Body of pancreas (tissue), 4 donors: ENCODE measurements at regions not wholly inside any gene's neighbourhood (a gene's known extent, or its start where the extent isn't known, plus 50 kb on each side); places are given as distances from the start of the nearest gene placed in this dataset.

Experiments
- ATAC-seq: fragments of 150-250 bp; one replicate; pipeline ENCODE4 v1.9.1; 2016
- DNase-seq, 4 donors: peaks; one replicate each; pipeline ENCODE4 v3.0.0-alpha.2; 2019
- H3K27ac ChIP-seq, 4 donors: fragments of 200-600 bp; sonication (generic); 1 replicate in 3 of 4; 2 replicates in 1 of 4; pipeline versions ENCODE4 v1.5.1 to v1.6.1; 2016 to 2019; ENCODE audit warnings: mild to moderate bottlenecking in 1 of 4, mixed read lengths in 1 of 4, moderate library complexity in 1 of 4
- H3K27me3 ChIP-seq, 2 donors: fragments of 200-600 bp; sonication (generic); one replicate each; pipeline ENCODE4 v1.6.0; 2016; ENCODE audit warnings: mild to moderate bottlenecking in 1 of 2
- H3K36me3 ChIP-seq, 2 donors: fragments of 200-600 bp; sonication (generic); replicated peaks in 1 of 2; 2 replicates each; pipeline ENCODE4 v1.5.1; 2016; ENCODE audit warnings: low read depth in 2 of 2; ENCODE audit not compliant: insufficient read depth in 1 of 2
- H3K4me1 ChIP-seq: fragments of 200-600 bp; sonication (generic); one replicate; pipeline ENCODE4 v1.6.0; 2016
- H3K4me3 ChIP-seq, 2 donors: fragments of 200-600 bp; sonication (generic); 1 replicate in 1 of 2; 2 replicates in 1 of 2; pipeline ENCODE4 v1.5.1; 2016 to 2019
- H3K9me3 ChIP-seq, 3 donors: fragments of 200-600 bp; sonication (generic); 1 replicate in 2 of 3; 2 replicates in 1 of 3; pipeline ENCODE4 v1.5.1; 2016
- POLR2A ChIP-seq, 3 donors: fragments of 450-650 bp; IDR thresholded peaks; one replicate each; pipeline ENCODE4 v1.6.1; 2016; ENCODE audit warnings: antibody characterized with exemption in 3 of 3, mild to moderate bottlenecking in 2 of 3
- WGBS, 2 donors: methylation state at CpG; one replicate each; pipeline ENCODE4 v1.1.5; 2017; 5-methylcytosine and 5-hydroxymethylcytosine counted together
- intact Hi-C: fragments of 100-400 bp; cut with DNase I; formaldehyde crosslinking; loops from one replicate; pipeline ENCODE4 v1.15.1; 2023
- TF ChIP-seq, protein P1 (sequence below), 7 experiments: fragments of 450-650 bp in 4 of 7; fragments of 200-600 bp in 3 of 7; sonication (generic) in 3 of 7; IDR thresholded peaks; one replicate each; pipeline ENCODE4 v1.5.1; 2016 to 2019; ENCODE audit warnings: antibody characterized with exemption in 7 of 7

DNA sequence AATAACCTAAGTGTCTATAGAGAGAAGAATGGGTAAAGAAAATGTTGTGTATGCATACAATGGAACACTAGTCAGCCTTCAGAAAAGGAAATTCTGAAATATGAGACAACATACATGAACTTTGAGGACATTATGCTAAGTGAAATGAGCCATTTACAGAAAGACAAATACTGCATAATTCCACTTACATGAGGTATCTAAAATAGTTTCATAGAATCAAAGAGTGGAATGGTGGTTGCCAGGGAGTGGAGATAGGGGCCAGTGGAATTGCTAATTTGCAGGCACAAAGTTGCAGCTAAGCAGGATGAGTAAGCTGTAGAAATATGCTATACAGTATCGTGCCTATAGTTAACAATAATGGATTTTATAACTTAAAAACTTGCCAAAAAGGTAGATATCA is 779.6 kb upstream of the ARPP21 start:
- Histone ChIP-seq H3K4me3 (no peak overlapping the region), H3K27me3 (no peaks in the 10 kb centered on the region), H3K36me3 (no peaks in the 10 kb centered on the region), H3K9me3 (no peaks in the 10 kb centered on the region), H3K4me1 (no peaks in the 10 kb centered on the region), H3K27ac (no peak overlapping the region)
- 71 to 77% methylated on average over 1 of the region's 1 CpG for WGBS, 2 donors
- intact Hi-C loops = no loop called here
- TF ChIP-seq, protein P1, sequence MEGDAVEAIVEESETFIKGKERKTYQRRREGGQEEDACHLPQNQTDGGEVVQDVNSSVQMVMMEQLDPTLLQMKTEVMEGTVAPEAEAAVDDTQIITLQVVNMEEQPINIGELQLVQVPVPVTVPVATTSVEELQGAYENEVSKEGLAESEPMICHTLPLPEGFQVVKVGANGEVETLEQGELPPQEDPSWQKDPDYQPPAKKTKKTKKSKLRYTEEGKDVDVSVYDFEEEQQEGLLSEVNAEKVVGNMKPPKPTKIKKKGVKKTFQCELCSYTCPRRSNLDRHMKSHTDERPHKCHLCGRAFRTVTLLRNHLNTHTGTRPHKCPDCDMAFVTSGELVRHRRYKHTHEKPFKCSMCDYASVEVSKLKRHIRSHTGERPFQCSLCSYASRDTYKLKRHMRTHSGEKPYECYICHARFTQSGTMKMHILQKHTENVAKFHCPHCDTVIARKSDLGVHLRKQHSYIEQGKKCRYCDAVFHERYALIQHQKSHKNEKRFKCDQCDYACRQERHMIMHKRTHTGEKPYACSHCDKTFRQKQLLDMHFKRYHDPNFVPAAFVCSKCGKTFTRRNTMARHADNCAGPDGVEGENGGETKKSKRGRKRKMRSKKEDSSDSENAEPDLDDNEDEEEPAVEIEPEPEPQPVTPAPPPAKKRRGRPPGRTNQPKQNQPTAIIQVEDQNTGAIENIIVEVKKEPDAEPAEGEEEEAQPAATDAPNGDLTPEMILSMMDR (IDR thresholded peaks at IDR 0.05) = no peak
- no peak for TF ChIP-seq POLR2A (IDR thresholded peaks at IDR 0.05)
- DNase-seq (no peak), ATAC-seq (no peak)

DNA sequence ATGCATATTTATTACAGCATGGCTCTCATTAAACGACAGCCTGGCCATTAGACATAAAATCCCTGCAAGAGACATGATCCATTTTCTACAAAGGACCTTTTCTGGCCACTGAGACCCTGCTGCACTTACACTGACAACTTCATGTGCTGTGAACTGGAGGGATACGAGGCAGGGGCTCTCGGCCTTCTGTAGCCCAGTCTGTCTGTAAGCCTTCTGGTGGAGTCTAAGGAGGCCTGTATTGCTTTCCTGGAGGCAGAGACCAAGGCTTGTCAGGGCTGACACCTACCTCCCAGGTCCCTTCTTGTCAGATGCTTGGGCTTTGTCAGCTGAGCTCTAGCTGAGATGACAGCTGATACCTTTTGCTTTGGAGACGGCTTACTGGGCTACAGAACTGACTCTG is 776.9 kb upstream of the ARPP21 start:
- ATAC-seq (no peak), DNase-seq (no peak)
- TF ChIP-seq POLR2A (IDR thresholded peaks at IDR 0.05) = no peak
- TF ChIP-seq, protein P1 (IDR thresholded peaks at IDR 0.05) = no peak
- Histone ChIP-seq H3K27me3 (no peaks in the 10 kb centered on the region), H3K4me1 (no peaks in the 10 kb centered on the region), H3K4me3 (no peak overlapping the region), H3K9me3 (no peaks in the 10 kb centered on the region), H3K36me3 (no peaks in the 10 kb centered on the region), H3K27ac (no peak overlapping the region)
- intact Hi-C loops = no loop called here
- 59 to 64% methylated on average over 4 of the region's 4 CpGs for WGBS, 2 donors

DNA sequence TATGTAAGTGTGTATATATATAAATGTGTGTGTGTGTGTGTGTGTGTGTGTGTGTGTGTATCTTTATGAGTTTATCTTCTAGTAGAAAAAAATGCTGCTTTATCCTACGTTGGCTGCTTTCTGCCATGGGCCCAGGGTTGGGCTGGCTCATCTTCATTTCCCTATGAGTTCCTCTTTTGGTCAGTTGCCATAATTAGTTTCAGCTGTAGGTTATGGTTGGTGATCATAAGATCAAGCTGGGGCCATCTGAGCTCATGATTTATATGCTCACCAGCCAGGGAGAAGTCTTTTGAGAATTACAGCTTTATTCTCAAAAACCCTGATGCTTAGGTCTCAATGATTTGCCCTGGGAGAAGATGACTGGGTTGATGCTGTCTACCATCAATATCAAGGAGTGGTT is 775.8 kb upstream of the ARPP21 start:
- TF ChIP-seq POLR2A (IDR thresholded peaks at IDR 0.05) = no peak
- TF ChIP-seq, protein P1 (IDR thresholded peaks at IDR 0.05) = no peak
- Histone ChIP-seq H3K36me3 (no peaks in the 10 kb centered on the region), H3K27me3 (no peaks in the 10 kb centered on the region), H3K4me1 (no peaks in the 10 kb centered on the region), H3K27ac (no peak overlapping the region), H3K9me3 (no peaks in the 10 kb centered on the region), H3K4me3 (no peak overlapping the region)
- ATAC-seq (no peak), DNase-seq (no peak)
- intact Hi-C loops = no loop called here
- WGBS, 2 donors = 35 to 48% methylated on average over 1 of the region's 1 CpG

DNA sequence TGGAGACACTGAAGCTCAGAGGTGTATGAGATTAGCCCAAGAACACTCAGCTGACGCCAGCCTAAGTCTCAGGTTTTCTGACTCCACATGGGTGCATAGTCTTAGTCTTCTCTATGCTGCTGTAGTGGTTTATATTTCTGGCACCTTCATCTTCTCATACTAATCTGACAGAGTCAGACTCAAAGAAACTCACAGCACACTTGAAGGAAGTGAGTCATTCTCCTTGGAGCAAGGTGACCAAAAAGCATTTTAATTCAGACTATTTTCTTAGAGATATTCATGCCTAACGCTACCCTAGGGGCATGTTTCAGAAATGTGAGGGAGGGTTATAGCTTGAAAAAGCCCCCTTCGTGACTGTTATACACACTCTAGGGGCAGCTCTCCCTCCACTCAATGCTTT is 775.3 kb upstream of the ARPP21 start:
- Histone ChIP-seq H3K4me3 (no peak overlapping the region), H3K9me3 (no peaks in the 10 kb centered on the region), H3K27me3 (no peaks in the 10 kb centered on the region), H3K4me1 (no peaks in the 10 kb centered on the region), H3K27ac (no peak overlapping the region), H3K36me3 (no peaks in the 10 kb centered on the region)
- intact Hi-C loops = no loop called here
- DNase-seq (no peak), ATAC-seq (no peak)
- TF ChIP-seq POLR2A (IDR thresholded peaks at IDR 0.05) = no peak
- TF ChIP-seq, protein P1 (IDR thresholded peaks at IDR 0.05) = no peak
- 69 to 72% methylated on average over 3 of the region's 3 CpGs for WGBS, 2 donors

DNA sequence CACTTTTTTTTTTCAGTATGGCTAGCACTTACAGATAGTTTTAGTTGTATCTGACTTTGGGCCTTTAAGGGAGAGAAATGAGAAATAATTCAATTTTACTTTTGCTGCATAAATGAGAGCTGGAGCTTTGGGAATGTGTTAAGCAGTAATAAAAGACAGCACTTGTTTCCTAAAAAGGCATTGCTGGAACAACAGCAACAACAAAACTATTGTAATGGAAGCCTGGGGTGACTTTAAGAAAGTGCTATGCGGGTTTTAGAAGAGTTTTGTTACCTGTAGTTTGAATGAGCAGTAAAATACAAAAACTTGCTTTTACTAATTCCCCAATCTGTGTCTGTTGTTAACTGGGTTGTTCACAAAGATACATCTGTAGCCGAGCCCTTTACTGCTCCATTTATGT is 774.0 kb upstream of the ARPP21 start:
- Histone ChIP-seq H3K9me3 (no peaks in the 10 kb centered on the region), H3K36me3 (no peaks in the 10 kb centered on the region), H3K27ac (no peak overlapping the region), H3K4me3 (no peak overlapping the region), H3K27me3 (no peaks in the 10 kb centered on the region), H3K4me1 (no peaks in the 10 kb centered on the region)
- WGBS, 2 donors = 79 to 88% methylated on average over 2 of the region's 2 CpGs
- ATAC-seq = no peak
- intact Hi-C loops = no loop called here
- no peak for TF ChIP-seq POLR2A (IDR thresholded peaks at IDR 0.05)
- TF ChIP-seq, protein P1 (IDR thresholded peaks at IDR 0.05) = no peak
- no peak for DNase-seq
